ENCODE measurements at regions not wholly inside any gene's neighbourhood (a gene's known extent, or its start where the extent isn't known, plus 50 kb on each side); places are given as distances from the start of the nearest gene placed in this dataset.

GRCh38 chr12:89980236-89980635 is 271.6 kb upstream of the ATP2B1 start:
- TF ChIP-seq CTCF (IDR thresholded peaks at IDR 0.05) (no peak), POLR2A (IDR thresholded peaks at IDR 0.05) (no peak)
